ENCODE measurements at regions not wholly inside any gene's neighbourhood (a gene's known extent, or its start where the extent isn't known, plus 50 kb on each side); places are given as distances from the start of the nearest gene placed in this dataset.

- Histone ChIP-seq H3K9me3 (no peaks in the 10 kb centered on the region), H3K4me3 (no peak overlapping the region), H3K27me3 (replicated peaks; ENCODE audit: insufficient read depth) (no peaks in the 10 kb centered on the region), H3K4me1 (ENCODE audit: control insufficient read depth in 1 of 2, low read depth in 2 of 2) (no peaks in the 10 kb centered on the region), H3K27ac (no peak overlapping the region), H3K36me3 (no peaks in the 10 kb centered on the region)
- TF ChIP-seq, protein P1, sequence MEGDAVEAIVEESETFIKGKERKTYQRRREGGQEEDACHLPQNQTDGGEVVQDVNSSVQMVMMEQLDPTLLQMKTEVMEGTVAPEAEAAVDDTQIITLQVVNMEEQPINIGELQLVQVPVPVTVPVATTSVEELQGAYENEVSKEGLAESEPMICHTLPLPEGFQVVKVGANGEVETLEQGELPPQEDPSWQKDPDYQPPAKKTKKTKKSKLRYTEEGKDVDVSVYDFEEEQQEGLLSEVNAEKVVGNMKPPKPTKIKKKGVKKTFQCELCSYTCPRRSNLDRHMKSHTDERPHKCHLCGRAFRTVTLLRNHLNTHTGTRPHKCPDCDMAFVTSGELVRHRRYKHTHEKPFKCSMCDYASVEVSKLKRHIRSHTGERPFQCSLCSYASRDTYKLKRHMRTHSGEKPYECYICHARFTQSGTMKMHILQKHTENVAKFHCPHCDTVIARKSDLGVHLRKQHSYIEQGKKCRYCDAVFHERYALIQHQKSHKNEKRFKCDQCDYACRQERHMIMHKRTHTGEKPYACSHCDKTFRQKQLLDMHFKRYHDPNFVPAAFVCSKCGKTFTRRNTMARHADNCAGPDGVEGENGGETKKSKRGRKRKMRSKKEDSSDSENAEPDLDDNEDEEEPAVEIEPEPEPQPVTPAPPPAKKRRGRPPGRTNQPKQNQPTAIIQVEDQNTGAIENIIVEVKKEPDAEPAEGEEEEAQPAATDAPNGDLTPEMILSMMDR (IDR thresholded peaks at IDR 0.05), result no peak
- DNase-seq (ENCODE audit: low spot score) (no peak), ATAC-seq (ENCODE audit: insufficient number of reproducible peaks, low FRiP score, low read depth) (no peak)
Observed at GRCh38 chr2:115939902-115940301, 1497.5 kb downstream of the DPP10 start.

DNA sequence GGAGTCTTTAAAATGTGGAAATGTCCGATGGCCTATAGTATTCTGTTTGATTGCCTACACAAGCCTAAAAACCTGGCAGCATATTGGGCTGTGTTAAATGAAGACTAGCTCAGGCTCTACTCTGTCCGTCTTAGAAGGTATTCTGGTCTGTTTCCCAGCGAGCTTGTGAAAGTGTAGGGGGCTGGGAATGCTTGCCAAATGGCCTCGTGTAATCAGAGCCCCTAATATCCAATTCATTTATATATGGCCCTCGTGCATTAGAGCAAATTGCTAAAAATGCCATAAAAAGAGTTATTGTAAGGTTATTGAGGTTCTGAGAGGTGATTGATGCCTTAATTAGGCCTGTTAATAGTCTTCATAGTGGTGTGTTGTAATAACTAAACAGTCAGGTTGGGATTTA lies 1500.4 kb downstream of the DPP10 start:
- no peaks in the 10 kb centered on the region for H3K4me1 ChIP-seq (ENCODE audit: control insufficient read depth in 1 of 2, low read depth in 2 of 2)
- H3K36me3 ChIP-seq, result no peaks in the 10 kb centered on the region
- ATAC-seq (ENCODE audit: insufficient number of reproducible peaks, low FRiP score, low read depth) (no peak), DNase-seq (ENCODE audit: low spot score) (no peak)
- H3K27me3 ChIP-seq (replicated peaks; ENCODE audit: insufficient read depth), result no peaks in the 10 kb centered on the region
- no peak overlapping the region for H3K27ac ChIP-seq
- TF ChIP-seq, protein P1 (IDR thresholded peaks at IDR 0.05), result no peak
- no peak overlapping the region for H3K4me3 ChIP-seq
- H3K9me3 ChIP-seq, result no peaks in the 10 kb centered on the region

GRCh38 chr2:115946341-115946740 lies 1503.9 kb downstream of the DPP10 start:
- TF ChIP-seq, protein P1 (IDR thresholded peaks at IDR 0.05), result no peak
- H3K36me3 ChIP-seq, result no peaks in the 10 kb centered on the region
- DNase-seq (ENCODE audit: low spot score) (no peak), ATAC-seq (ENCODE audit: insufficient number of reproducible peaks, low FRiP score, low read depth) (no peak)
- no peaks in the 10 kb centered on the region for H3K9me3 ChIP-seq
- no peaks in the 10 kb centered on the region for H3K4me1 ChIP-seq (ENCODE audit: control insufficient read depth in 1 of 2, low read depth in 2 of 2)
- no peak overlapping the region for H3K4me3 ChIP-seq
- no peak overlapping the region for H3K27ac ChIP-seq
- H3K27me3 ChIP-seq (replicated peaks; ENCODE audit: insufficient read depth), result no peaks in the 10 kb centered on the region

GRCh38 chr2:115946891-115947290 lies 1504.5 kb downstream of the DPP10 start:
- Histone ChIP-seq H3K4me1 (ENCODE audit: control insufficient read depth in 1 of 2, low read depth in 2 of 2) (no peaks in the 10 kb centered on the region), H3K27ac (no peak overlapping the region), H3K9me3 (no peaks in the 10 kb centered on the region), H3K4me3 (no peak overlapping the region), H3K36me3 (no peaks in the 10 kb centered on the region), H3K27me3 (replicated peaks; ENCODE audit: insufficient read depth) (no peaks in the 10 kb centered on the region)
- DNase-seq (ENCODE audit: low spot score) (no peak), ATAC-seq (ENCODE audit: insufficient number of reproducible peaks, low FRiP score, low read depth) (no peak)
- TF ChIP-seq, protein P1 (IDR thresholded peaks at IDR 0.05), result no peak

DNA sequence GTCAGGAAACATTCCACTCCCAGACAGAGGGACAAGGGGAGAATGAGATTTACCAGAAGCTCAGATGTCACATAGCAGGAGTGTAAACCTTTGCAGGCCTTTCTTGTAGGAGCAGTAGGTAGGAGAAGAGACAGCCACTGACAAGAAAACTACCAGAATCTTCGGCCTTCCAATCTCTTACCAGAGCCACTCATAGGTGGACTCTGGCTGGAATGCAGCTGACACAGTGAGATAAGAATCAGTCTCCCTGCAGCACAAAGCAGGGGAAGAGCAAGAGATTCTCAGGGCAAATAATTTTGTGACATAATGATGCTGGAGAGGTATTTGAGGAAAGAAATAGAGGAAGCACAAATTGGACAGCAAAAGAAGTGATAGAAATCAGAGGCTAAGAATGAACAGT lies 1534.5 kb downstream of the DPP10 start:
- no peaks in the 10 kb centered on the region for H3K27me3 ChIP-seq (replicated peaks; ENCODE audit: insufficient read depth)
- ATAC-seq (ENCODE audit: insufficient number of reproducible peaks, low FRiP score, low read depth) (peak; percentile 36), DNase-seq (ENCODE audit: low spot score) (no peak)
- TF ChIP-seq, protein P1 (IDR thresholded peaks at IDR 0.05), result no peak
- H3K4me1 ChIP-seq (ENCODE audit: control insufficient read depth in 1 of 2, low read depth in 2 of 2), result no peaks in the 10 kb centered on the region
- H3K4me3 ChIP-seq, result no peak overlapping the region
- no peaks in the 10 kb centered on the region for H3K36me3 ChIP-seq
- no peaks in the 10 kb centered on the region for H3K9me3 ChIP-seq
- no peak overlapping the region for H3K27ac ChIP-seq

Measured in thoracic aorta (tissue), 2 donors.